ENCODE measurements at regions not wholly inside any gene's neighbourhood (a gene's known extent, or its start where the extent isn't known, plus 50 kb on each side); places are given as distances from the start of the nearest gene placed in this dataset.

GRCh38 chr3:3902161-3902560 is 102.9 kb downstream of the LRRN1 start:
- TF ChIP-seq TAF1 (conservative IDR thresholded peaks at IDR 0.05): no peak
- no peak for TF ChIP-seq REST (IDR thresholded peaks at IDR 0.05)
- no peak for TF ChIP-seq HNF4G (IDR thresholded peaks at IDR 0.05)
- no peak for TF ChIP-seq JUND (IDR thresholded peaks at IDR 0.05)
- no peak for TF ChIP-seq FOXA2 (IDR thresholded peaks at IDR 0.05)
- no peak for TF ChIP-seq MAX (IDR thresholded peaks at IDR 0.05)
- no peak for TF ChIP-seq EGR1 (IDR thresholded peaks at IDR 0.05; ENCODE audit: low read depth in 2 of 2)
- no peak for TF ChIP-seq SP1 (IDR thresholded peaks at IDR 0.05)
- TF ChIP-seq CTCF (IDR thresholded peaks at IDR 0.05; ENCODE audit: low read depth, low read length, missing input control): no peak
- no peak for TF ChIP-seq GABPA (IDR thresholded peaks at IDR 0.05 in 1 of 2, conservative IDR thresholded peaks at IDR 0.05 in 1 of 2)
- no peak for TF ChIP-seq ZBTB33 (IDR thresholded peaks at IDR 0.05)
- no peak for TF ChIP-seq RAD21 (IDR thresholded peaks at IDR 0.05)
- TF ChIP-seq ATF3 (IDR thresholded peaks at IDR 0.05): no peak
- no peak for TF ChIP-seq YY1 (IDR thresholded peaks at IDR 0.05)
- TF ChIP-seq NR2F2 (IDR thresholded peaks at IDR 0.05): no peak
- TF ChIP-seq HNF4A (conservative IDR thresholded peaks at IDR 0.05): no peak
- TF ChIP-seq RXRA (IDR thresholded peaks at IDR 0.05): no peak
- no peak for TF ChIP-seq FOXA1 (IDR thresholded peaks at IDR 0.05)
- no peak for DNase-seq (ENCODE audit: low spot score)
- H3K4me1 ChIP-seq (ENCODE audit: control insufficient read depth in 4 of 4, insufficient read depth in 4 of 4, low read length in 3 of 4): no peaks in the 10 kb centered on the region
- 41% methylated on average over 1 of the region's 1 CpG for WGBS
- no peak overlapping the region for H3K9ac ChIP-seq (ENCODE audit: low read depth in 1 of 2, low read length in 2 of 2)
- H3K9me3 ChIP-seq (ENCODE audit: control insufficient read depth in 4 of 4, low read length in 3 of 4): no peaks in the 10 kb centered on the region
- no peak overlapping the region for H3K27ac ChIP-seq (ENCODE audit: low read depth in 1 of 2, low read length in 2 of 2)
- no peaks in the 10 kb centered on the region for H3K27me3 ChIP-seq (ENCODE audit: control insufficient read depth in 4 of 4, insufficient read depth in 4 of 4, low read length in 3 of 4)
- no peak overlapping the region for H3K4me3 ChIP-seq (ENCODE audit: low read depth in 1 of 3, low read length in 3 of 3)
- H3K36me3 ChIP-seq (ENCODE audit: control insufficient read depth in 4 of 4, insufficient read depth in 3 of 4, low read depth in 1 of 4, low read length in 3 of 4): no peaks in the 10 kb centered on the region
